H9 (cell line): ENCODE measurements at regions not wholly inside any gene's neighbourhood (a gene's known extent, or its start where the extent isn't known, plus 50 kb on each side); places are given as distances from the start of the nearest gene placed in this dataset.

Experiments used
- DNase-seq: peaks from one replicate; pipeline ENCODE4 v3.0.0-alpha.2; 2017
- H2AFZ ChIP-seq: one replicate; pipeline ENCODE4 v1.6.1; 2013; ENCODE audit warnings: mild to moderate bottlenecking, low read length, control low read depth, moderate library complexity
- H2AK5ac ChIP-seq: 2 replicates; pipeline ENCODE4 v1.6.1; 2013; ENCODE audit warnings: low read length, control low read depth, mixed read lengths; ENCODE audit not compliant: insufficient read length
- H2BK120ac ChIP-seq: one replicate; pipeline ENCODE4 v1.6.1; 2013; ENCODE audit warnings: low read depth, mild to moderate bottlenecking, low read length, control low read depth, inconsistent platforms; ENCODE audit not compliant: poor library complexity, severe bottlenecking
- H2BK12ac ChIP-seq: 2 replicates; pipeline ENCODE4 v1.6.1; 2013; ENCODE audit warnings: low read length, control low read depth, mixed read lengths, low read depth; ENCODE audit not compliant: insufficient read length
- H2BK15ac ChIP-seq: 2 replicates; pipeline ENCODE4 v1.6.1; 2013; ENCODE audit warnings: low read depth, low read length, control low read depth
- H2BK20ac ChIP-seq: one replicate; pipeline ENCODE4 v1.6.1; 2013; ENCODE audit warnings: low read depth, mild to moderate bottlenecking, low read length, control low read depth, inconsistent platforms; ENCODE audit not compliant: poor library complexity, severe bottlenecking
- H2BK5ac ChIP-seq: 2 replicates; pipeline ENCODE4 v1.6.1; 2013; ENCODE audit warnings: low read length, control low read depth, mixed read lengths; ENCODE audit not compliant: insufficient read length
- H3K14ac ChIP-seq: 2 replicates; pipeline ENCODE4 v1.6.1; 2013; ENCODE audit warnings: low read length, control low read depth; ENCODE audit not compliant: insufficient read depth
- H3K18ac ChIP-seq: 2 replicates; pipeline ENCODE4 v1.6.1; 2013; ENCODE audit warnings: low read depth, mild to moderate bottlenecking, mixed read lengths, low read length, control low read depth; ENCODE audit not compliant: insufficient read length
- H3K23ac ChIP-seq: 2 replicates; pipeline ENCODE4 v1.6.1; 2013; ENCODE audit warnings: low read length, control low read depth, mixed read lengths, low read depth; ENCODE audit not compliant: insufficient read length
- H3K23me2 ChIP-seq: 2 replicates; pipeline ENCODE4 v1.6.1; 2013; ENCODE audit warnings: low read depth, mild to moderate bottlenecking, mixed read lengths, low read length, control low read depth; ENCODE audit not compliant: insufficient read length, poor library complexity, severe bottlenecking
- H3K27ac ChIP-seq: 2 replicates; pipeline ENCODE4 v1.5.1; 2013; ENCODE audit warnings: low read length, control low read depth, mixed read lengths, low read depth; ENCODE audit not compliant: insufficient read length
- H3K27me3 ChIP-seq: 2 replicates; pipeline ENCODE4 v1.6.1; 2013; ENCODE audit warnings: low read length, control low read depth, inconsistent platforms; ENCODE audit not compliant: insufficient read depth
- H3K4ac ChIP-seq: 2 replicates; pipeline ENCODE4 v1.6.1; 2013; ENCODE audit warnings: low read depth, mild to moderate bottlenecking, control low read depth, inconsistent platforms, low read length, moderate library complexity
- H3K4me1 ChIP-seq: 2 replicates; pipeline ENCODE4 v1.6.1; 2013; ENCODE audit warnings: low read length, control low read depth, inconsistent platforms; ENCODE audit not compliant: insufficient read depth
- H3K4me2 ChIP-seq: 2 replicates; pipeline ENCODE4 v1.6.1; 2013; ENCODE audit warnings: low read length, control low read depth, mixed read lengths; ENCODE audit not compliant: insufficient read length, insufficient read depth
- H3K56ac ChIP-seq: 2 replicates; pipeline ENCODE4 v1.6.1; 2013; ENCODE audit warnings: low read depth, mild to moderate bottlenecking, mixed read lengths, low read length, control low read depth; ENCODE audit not compliant: insufficient read length
- H3K79me1 ChIP-seq: 2 replicates; pipeline ENCODE4 v1.6.1; 2013; ENCODE audit warnings: low read depth, mild to moderate bottlenecking, moderate library complexity, low read length, control low read depth, inconsistent platforms; ENCODE audit not compliant: insufficient read depth, poor library complexity, severe bottlenecking
- H3K79me2 ChIP-seq: 2 replicates; pipeline ENCODE4 v1.6.1; 2013; ENCODE audit warnings: low read length, control low read depth, inconsistent platforms; ENCODE audit not compliant: insufficient read depth
- H3K9ac ChIP-seq: 2 replicates; pipeline ENCODE4 v1.6.1; 2013; ENCODE audit warnings: low read length, control low read depth, mixed read lengths; ENCODE audit not compliant: insufficient read length; ENCODE audit errors: extremely low read depth
- H3K9me3 ChIP-seq: one replicate; pipeline ENCODE4 v1.6.1; 2013; ENCODE audit warnings: low read depth, low read length, inconsistent platforms; ENCODE audit not compliant: control insufficient read depth
- H3T11ph ChIP-seq: one replicate; pipeline ENCODE4 v1.6.1; 2013; ENCODE audit warnings: mild to moderate bottlenecking, low read length, control low read depth, inconsistent platforms
- H4K20me1 ChIP-seq: one replicate; pipeline ENCODE4 v1.6.1; 2013; ENCODE audit not compliant: control insufficient read depth, insufficient read length, insufficient read depth
- H4K5ac ChIP-seq: 2 replicates; pipeline ENCODE4 v1.6.1; 2013; ENCODE audit warnings: low read depth, mild to moderate bottlenecking, mixed read lengths, low read length, control low read depth; ENCODE audit not compliant: insufficient read length
- H4K8ac ChIP-seq: replicated peaks from 2 replicates; pipeline ENCODE4 v1.6.1; 2013; ENCODE audit warnings: low read length, control low read depth, mixed read lengths, low read depth; ENCODE audit not compliant: insufficient read length
- H4K91ac ChIP-seq: 2 replicates; pipeline ENCODE4 v1.6.1; 2013; ENCODE audit warnings: low read depth, mild to moderate bottlenecking, moderate library complexity, mixed read lengths, low read length, control low read depth; ENCODE audit not compliant: insufficient read length
- H3K27ac Mint-ChIP-seq, 3 experiments: 2 replicates in 2 of 3; 3 replicates in 1 of 3; pipeline ENCODE4 v1.8.0; 2020 to 2021; ENCODE audit warnings: mixed read lengths in 3 of 3, mild to moderate bottlenecking in 1 of 3, moderate library complexity in 1 of 3
- H3K27me3 Mint-ChIP-seq: 2 replicates; pipeline ENCODE4 v1.8.0; 2021; ENCODE audit warnings: low read depth, mild to moderate bottlenecking, moderate library complexity, mixed read lengths
- H3K36me3 Mint-ChIP-seq, 3 experiments: 2 replicates in 2 of 3; 3 replicates in 1 of 3; pipeline ENCODE4 v1.8.0; 2020 to 2021; ENCODE audit warnings: low read depth in 3 of 3, mixed read lengths in 3 of 3; ENCODE audit not compliant: insufficient read depth in 1 of 3
- H3K4me1 Mint-ChIP-seq, 2 experiments: 2 replicates each; pipeline ENCODE4 v1.8.0; 2020; ENCODE audit warnings: mixed read lengths in 2 of 2
- H3K4me3 Mint-ChIP-seq, 2 experiments: 2 replicates in 1 of 2; 3 replicates in 1 of 2; pipeline ENCODE4 v1.8.0; 2020 to 2021; ENCODE audit warnings: mild to moderate bottlenecking in 2 of 2, mixed read lengths in 2 of 2, moderate library complexity in 1 of 2
- H3K9me3 Mint-ChIP-seq, 2 experiments: 2 replicates in 1 of 2; 3 replicates in 1 of 2; pipeline ENCODE4 v1.8.0; 2020; ENCODE audit warnings: mild to moderate bottlenecking in 2 of 2, mixed read lengths in 2 of 2, moderate library complexity in 1 of 2
- WGBS: extraction: QIAGEN DNeasy Blood & Tissue Kit; methylation state at CpG from one replicate; pipeline ENCODE4 v1.1.7; 2013; ENCODE audit warnings: missing lambda C conversion rate, low lambda C conversion rate, mixed read lengths; ENCODE audit not compliant: insufficient read length; ENCODE audit errors: extremely low coverage; 5-methylcytosine and 5-hydroxymethylcytosine counted together
- TF ChIP-seq, protein P1 (sequence below): fragments of 200-600 bp; sonication (generic); conservative IDR thresholded peaks from 3 replicates; pipeline ENCODE4 v1.8.0; 2021; ENCODE audit warnings: antibody characterized with exemption, mild to moderate bottlenecking

GRCh38 chr1:30525631-30525970 is 197.8 kb downstream of the MATN1 start:
- Histone ChIP-seq H3K9ac (no peak overlapping the region), H4K91ac (no peak overlapping the region), H3K27ac (no peak overlapping the region), H3K79me2 (no peaks in the 10 kb centered on the region), H2BK5ac (no peak overlapping the region), H2BK120ac (no peak overlapping the region), H2BK12ac (no peak overlapping the region), H2AFZ (no peak overlapping the region), H3K14ac (peak overlapping the region; percentile 53; the same call in 1 of the 2 replicates), H4K20me1 (no peaks in the 10 kb centered on the region), H2AK5ac (no peak overlapping the region), H4K5ac (no peak overlapping the region), H3K4me2 (no peak overlapping the region), H3K23me2 (no peaks in the 10 kb centered on the region), H3K18ac (no peak overlapping the region), H3T11ph (no peak overlapping the region), H3K56ac (no peak overlapping the region), H3K4me1 (no peaks in the 10 kb centered on the region), H3K79me1 (no peaks in the 10 kb centered on the region), H4K8ac (no peak overlapping the region), H2BK15ac (no peak overlapping the region), H3K9me3 (no peaks in the 10 kb centered on the region), H3K23ac (no peak overlapping the region), H3K4ac (no peak overlapping the region), H2BK20ac (no peak overlapping the region), H3K27me3 (no peaks in the 10 kb centered on the region)
- Mint-ChIP-seq H3K9me3 (no peaks in the 10 kb centered on the region), H3K4me3 (no peak overlapping the region), H3K4me1 (peaks cover 7 to 19% of the 10 kb centered on the region in 2 experiments), H3K36me3 (no peaks in the 10 kb centered on the region), H3K27ac (peak overlapping the region in 1 of 3 experiments; percentile 83; a peak in 1 of 7 replicates), H3K27me3 (peaks cover 7% of the 10 kb centered on the region)
- no CpG with 5 or more reads among the region's 4 CpGs for WGBS
- no peak for DNase-seq
- TF ChIP-seq, protein P1, sequence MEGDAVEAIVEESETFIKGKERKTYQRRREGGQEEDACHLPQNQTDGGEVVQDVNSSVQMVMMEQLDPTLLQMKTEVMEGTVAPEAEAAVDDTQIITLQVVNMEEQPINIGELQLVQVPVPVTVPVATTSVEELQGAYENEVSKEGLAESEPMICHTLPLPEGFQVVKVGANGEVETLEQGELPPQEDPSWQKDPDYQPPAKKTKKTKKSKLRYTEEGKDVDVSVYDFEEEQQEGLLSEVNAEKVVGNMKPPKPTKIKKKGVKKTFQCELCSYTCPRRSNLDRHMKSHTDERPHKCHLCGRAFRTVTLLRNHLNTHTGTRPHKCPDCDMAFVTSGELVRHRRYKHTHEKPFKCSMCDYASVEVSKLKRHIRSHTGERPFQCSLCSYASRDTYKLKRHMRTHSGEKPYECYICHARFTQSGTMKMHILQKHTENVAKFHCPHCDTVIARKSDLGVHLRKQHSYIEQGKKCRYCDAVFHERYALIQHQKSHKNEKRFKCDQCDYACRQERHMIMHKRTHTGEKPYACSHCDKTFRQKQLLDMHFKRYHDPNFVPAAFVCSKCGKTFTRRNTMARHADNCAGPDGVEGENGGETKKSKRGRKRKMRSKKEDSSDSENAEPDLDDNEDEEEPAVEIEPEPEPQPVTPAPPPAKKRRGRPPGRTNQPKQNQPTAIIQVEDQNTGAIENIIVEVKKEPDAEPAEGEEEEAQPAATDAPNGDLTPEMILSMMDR, result no peak
